Natural killer cell (primary cell): ENCODE measurements at regions not wholly inside any gene's neighbourhood (a gene's known extent, or its start where the extent isn't known, plus 50 kb on each side); places are given as distances from the start of the nearest gene placed in this dataset.

Experiments used
- ATAC-seq, 3 donors: fragments of 150-1000 bp in 2 of 3; fragments of 200-7000 bp in 1 of 3; cut with Tn5 transposase; 1 replicate in 1 of 3; 2 replicates in 2 of 3; pipeline ENCODE4 v1.10.0; 2021; ENCODE audit warnings: mild to moderate bottlenecking in 2 of 3, moderate library complexity in 2 of 3
- DNase-seq, 2 donors: peaks; one replicate each; pipeline versions ENCODE4 v3.0.0 to v3.0.0-alpha.2; 2013 to 2021; ENCODE audit warnings: mixed read lengths in 1 of 2
- H3K27ac ChIP-seq: one replicate; pipeline ENCODE4 v1.5.1; 2013; ENCODE audit warnings: mild to moderate bottlenecking, low read length
- H3K27me3 ChIP-seq: one replicate; pipeline ENCODE4 v1.6.1; 2013; ENCODE audit warnings: low read length; ENCODE audit not compliant: control insufficient read depth, insufficient read depth
- H3K36me3 ChIP-seq: one replicate; pipeline ENCODE4 v1.6.1; 2013; ENCODE audit warnings: low read length; ENCODE audit not compliant: control insufficient read depth, insufficient read depth
- H3K4me1 ChIP-seq: one replicate; pipeline ENCODE4 v1.6.1; 2013; ENCODE audit warnings: low read length; ENCODE audit not compliant: control insufficient read depth, insufficient read depth
- H3K4me3 ChIP-seq: one replicate; pipeline ENCODE4 v1.5.1; 2013; ENCODE audit warnings: low read length
- H3K9me3 ChIP-seq: one replicate; pipeline ENCODE4 v1.6.1; 2013; ENCODE audit warnings: low read length; ENCODE audit not compliant: control insufficient read depth, insufficient read depth
- H3K27ac Mint-ChIP-seq, 2 donors: one replicate each; pipeline ENCODE4 v1.8.0; 2022; ENCODE audit warnings: mild to moderate bottlenecking in 2 of 2, mixed read lengths in 2 of 2, moderate library complexity in 1 of 2
- H3K27me3 Mint-ChIP-seq, 2 donors: one replicate each; pipeline ENCODE4 v1.8.0; 2022; ENCODE audit warnings: low read depth in 2 of 2, mixed read lengths in 2 of 2
- H3K36me3 Mint-ChIP-seq: one replicate; pipeline ENCODE4 v1.8.0; 2022; ENCODE audit warnings: mixed read lengths
- H3K4me1 Mint-ChIP-seq, 2 donors: one replicate each; pipeline ENCODE4 v1.8.0; 2022; ENCODE audit warnings: mixed read lengths in 2 of 2
- H3K4me3 Mint-ChIP-seq: one replicate; pipeline ENCODE4 v1.8.0; 2022; ENCODE audit warnings: mild to moderate bottlenecking, moderate library complexity, mixed read lengths
- H3K9me3 Mint-ChIP-seq, 2 donors: one replicate each; pipeline ENCODE4 v1.8.0; 2022; ENCODE audit warnings: mixed read lengths in 2 of 2
- CTCF ChIP-seq: fragments of 200-600 bp; IDR thresholded peaks from one replicate; pipeline ENCODE4 v1.8.0; 2022; ENCODE audit warnings: antibody characterized with exemption
- WGBS: methylation state at CpG from one replicate; pipeline ENCODE4 v1.1.7; 2013; ENCODE audit warnings: missing lambda C conversion rate; ENCODE audit not compliant: insufficient coverage; 5-methylcytosine and 5-hydroxymethylcytosine counted together
- intact Hi-C: fragments of 100-400 bp; cut with micrococcal nuclease; formaldehyde crosslinking; loops from one replicate; pipeline ENCODE4 v1.14.2; 2022

DNA sequence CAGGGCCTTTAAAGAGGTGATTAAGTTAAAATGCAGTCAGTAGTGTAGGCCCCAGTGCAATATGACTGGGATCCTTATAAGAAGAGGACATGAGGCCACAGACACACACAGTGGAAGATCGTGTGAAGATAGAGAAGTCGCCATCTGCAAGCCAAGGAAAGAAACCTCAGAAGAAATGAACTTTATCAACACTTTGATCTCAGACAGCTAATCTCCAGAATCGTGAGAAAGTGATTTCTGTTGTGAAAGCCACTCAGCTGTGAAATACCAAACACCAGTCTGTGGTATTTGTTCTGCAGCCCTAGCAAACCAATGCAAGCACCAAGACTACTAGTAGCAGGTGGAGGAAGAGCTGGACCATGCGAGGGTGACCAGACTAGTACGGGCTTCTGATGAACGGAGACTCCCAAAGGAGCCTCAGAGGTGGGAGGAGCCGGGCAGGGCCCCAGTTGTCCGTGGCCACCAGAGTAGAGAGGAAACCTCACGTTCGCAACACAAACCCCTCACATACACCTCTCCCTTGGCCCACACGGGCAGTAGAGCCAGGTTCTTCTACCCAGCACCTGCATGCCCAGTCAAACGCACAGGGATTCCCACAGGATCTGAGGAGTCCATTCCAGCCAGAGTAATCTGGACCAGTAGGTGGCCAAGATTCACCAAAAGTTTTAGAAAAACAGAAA lies 243.0 kb downstream of the TTC8 start:
- H3K36me3 Mint-ChIP-seq: no peaks in the 10 kb centered on the region
- peaks cover 18 to 19% of the 10 kb centered on the region in 2 donors for H3K4me1 Mint-ChIP-seq
- H3K4me1 ChIP-seq: peaks cover 9% of the 10 kb centered on the region
- peak in 1 of 2 donors; percentile 58 for DNase-seq
- peak; percentile 65 to 85 (median 81) for ATAC-seq
- TF ChIP-seq CTCF: no peak
- intact Hi-C loops: no loop called here
- peak overlapping the region; percentile 18 for H3K4me3 Mint-ChIP-seq
- no peak overlapping the region for H3K4me3 ChIP-seq
- H3K36me3 ChIP-seq: no peaks in the 10 kb centered on the region
- peaks cover 49 to 56% of the 10 kb centered on the region in 2 donors for H3K27me3 Mint-ChIP-seq
- H3K27ac ChIP-seq: no peak overlapping the region
- no peaks in the 10 kb centered on the region for H3K9me3 ChIP-seq
- H3K27me3 ChIP-seq: peaks cover 19% of the 10 kb centered on the region
- H3K27ac Mint-ChIP-seq: peak overlapping the region in 1 of 2 donors; percentile 44
- WGBS: 29% methylated on average over 12 of the region's 12 CpGs
- peaks cover 0 to 3% of the 10 kb centered on the region in 2 donors for H3K9me3 Mint-ChIP-seq

GRCh38 chr14:89078021-89078795 lies 253.8 kb downstream of the TTC8 start:
- Mint-ChIP-seq H3K4me1 (no peaks in the 10 kb centered on the region), H3K4me3 (no peak overlapping the region), H3K36me3 (no peaks in the 10 kb centered on the region), H3K27ac (no peak overlapping the region), H3K27me3 (peaks cover 28 to 91% of the 10 kb centered on the region in 2 donors), H3K9me3 (no peaks in the 10 kb centered on the region)
- no peak for ATAC-seq
- H3K27me3 ChIP-seq: peaks cover 2% of the 10 kb centered on the region
- no peaks in the 10 kb centered on the region for H3K9me3 ChIP-seq
- no peaks in the 10 kb centered on the region for H3K36me3 ChIP-seq
- H3K27ac ChIP-seq: no peak overlapping the region
- H3K4me3 ChIP-seq: no peak overlapping the region
- TF ChIP-seq CTCF: no peak
- WGBS: 88% methylated on average over 16 of the region's 16 CpGs
- DNase-seq: no peak
- intact Hi-C loops: no loop called here
- H3K4me1 ChIP-seq: no peaks in the 10 kb centered on the region

DNA sequence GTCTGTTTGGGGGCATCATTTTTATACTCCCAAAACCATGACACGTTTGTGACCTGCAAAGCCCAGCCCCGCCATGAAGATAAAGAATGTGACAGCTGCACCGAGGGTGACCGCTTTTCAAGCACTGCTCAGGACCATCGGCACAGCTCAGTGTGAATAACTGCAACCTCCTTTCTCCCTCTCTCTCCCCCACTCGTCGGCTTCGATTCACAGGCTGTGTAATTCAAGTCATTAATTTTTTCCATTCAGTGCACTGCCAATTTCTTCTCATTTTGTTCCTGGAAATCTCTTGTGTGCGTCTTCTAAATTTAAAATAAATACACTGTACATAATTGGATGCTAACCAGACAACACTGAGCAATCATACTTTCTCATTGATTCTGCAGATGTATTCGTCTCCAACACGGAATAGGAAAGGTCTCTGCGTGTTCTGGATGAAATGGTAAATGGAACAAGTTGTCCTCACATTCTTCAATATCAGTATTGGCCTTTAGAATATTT lies 260.8 kb downstream of the TTC8 start:
- peaks cover 18 to 63% of the 10 kb centered on the region in 2 donors for H3K27me3 Mint-ChIP-seq
- intact Hi-C loops: no loop called here
- no peaks in the 10 kb centered on the region for H3K9me3 ChIP-seq
- 94% methylated on average over 9 of the region's 12 CpGs for WGBS
- no peaks in the 10 kb centered on the region for H3K36me3 Mint-ChIP-seq
- no peak overlapping the region for H3K27ac Mint-ChIP-seq
- H3K27ac ChIP-seq: no peak overlapping the region
- DNase-seq: no peak
- no peak for ATAC-seq
- H3K4me1 ChIP-seq: no peaks in the 10 kb centered on the region
- H3K4me3 Mint-ChIP-seq: no peak overlapping the region
- no peak for TF ChIP-seq CTCF
- H3K4me1 Mint-ChIP-seq: no peaks in the 10 kb centered on the region
- no peaks in the 10 kb centered on the region for H3K27me3 ChIP-seq
- H3K9me3 Mint-ChIP-seq: no peaks in the 10 kb centered on the region
- H3K36me3 ChIP-seq: no peaks in the 10 kb centered on the region
- H3K4me3 ChIP-seq: no peak overlapping the region
